PC-3 (cell line): ENCODE measurements at regions not wholly inside any gene's neighbourhood (a gene's known extent, or its start where the extent isn't known, plus 50 kb on each side); places are given as distances from the start of the nearest gene placed in this dataset.

Experiments
- EZH2 ChIP-seq: fragments of 300-600 bp; sonication (generic); IDR thresholded peaks from one replicate; pipeline ENCODE4 v1.6.1; 2017; ENCODE audit warnings: antibody characterized with exemption, mild to moderate bottlenecking, low read length; ENCODE audit not compliant: unreplicated experiment
- TF ChIP-seq, protein P1 (sequence below): fragments of 300-600 bp; sonication (generic); conservative IDR thresholded peaks from 2 replicates; pipeline ENCODE4 v1.5.1; 2017; ENCODE audit warnings: antibody characterized with exemption, low read depth, mild to moderate bottlenecking, low read length

DNA sequence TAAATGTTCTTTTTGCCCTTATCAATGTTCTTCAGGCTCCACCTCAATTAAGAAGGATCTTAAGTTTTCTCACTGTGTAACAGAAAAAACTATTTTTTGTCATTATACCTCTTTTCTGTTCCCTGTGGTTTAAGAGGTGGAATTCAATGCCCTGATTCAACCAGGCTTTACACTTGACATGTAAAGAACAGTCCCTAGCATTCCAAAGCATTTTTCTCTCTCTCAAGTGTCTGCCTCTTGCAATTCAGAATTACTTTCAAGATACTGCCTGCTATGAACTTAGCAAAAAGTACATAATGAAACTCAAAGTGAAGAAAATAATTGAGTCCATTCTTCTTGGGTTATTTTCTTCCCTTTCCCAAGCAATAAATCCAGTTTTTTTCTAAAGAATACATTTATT lies 160.6 kb upstream of the NOL4 start:
- TF ChIP-seq, protein P1, sequence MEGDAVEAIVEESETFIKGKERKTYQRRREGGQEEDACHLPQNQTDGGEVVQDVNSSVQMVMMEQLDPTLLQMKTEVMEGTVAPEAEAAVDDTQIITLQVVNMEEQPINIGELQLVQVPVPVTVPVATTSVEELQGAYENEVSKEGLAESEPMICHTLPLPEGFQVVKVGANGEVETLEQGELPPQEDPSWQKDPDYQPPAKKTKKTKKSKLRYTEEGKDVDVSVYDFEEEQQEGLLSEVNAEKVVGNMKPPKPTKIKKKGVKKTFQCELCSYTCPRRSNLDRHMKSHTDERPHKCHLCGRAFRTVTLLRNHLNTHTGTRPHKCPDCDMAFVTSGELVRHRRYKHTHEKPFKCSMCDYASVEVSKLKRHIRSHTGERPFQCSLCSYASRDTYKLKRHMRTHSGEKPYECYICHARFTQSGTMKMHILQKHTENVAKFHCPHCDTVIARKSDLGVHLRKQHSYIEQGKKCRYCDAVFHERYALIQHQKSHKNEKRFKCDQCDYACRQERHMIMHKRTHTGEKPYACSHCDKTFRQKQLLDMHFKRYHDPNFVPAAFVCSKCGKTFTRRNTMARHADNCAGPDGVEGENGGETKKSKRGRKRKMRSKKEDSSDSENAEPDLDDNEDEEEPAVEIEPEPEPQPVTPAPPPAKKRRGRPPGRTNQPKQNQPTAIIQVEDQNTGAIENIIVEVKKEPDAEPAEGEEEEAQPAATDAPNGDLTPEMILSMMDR, result no peak
- TF ChIP-seq EZH2, result no peak
